AG04450 (cell line): ENCODE measurements at regions not wholly inside any gene's neighbourhood (a gene's known extent, or its start where the extent isn't known, plus 50 kb on each side); places are given as distances from the start of the nearest gene placed in this dataset.

Experiments used
- CTCF ChIA-PET: fragments of 300-600, 350-600 bp; formaldehyde crosslinking; extraction: SDS; loops from one replicate; lab custom pipeline; 2022; ENCODE audit warnings: antibody characterized with exemption, inconsistent platforms; lab: Charles Lee
- POLR2A ChIA-PET: fragments of 350-600 bp; formaldehyde crosslinking; extraction: SDS; loops from one replicate; lab custom pipeline; 2021; ENCODE audit warnings: antibody characterized with exemption, inconsistent platforms; lab: Yijun Ruan, JAX
- DNase-seq: peaks from one replicate; pipeline ENCODE4 v3.0.0-alpha.2; 2011; ENCODE audit warnings: low read depth, low spot score
- H3K27ac ChIP-seq: one replicate; pipeline ENCODE4 v1.5.1; 2012; ENCODE audit warnings: low read depth, low read length, control low read depth
- H3K27me3 ChIP-seq: one replicate; pipeline ENCODE4 v1.6.0; 2012; ENCODE audit warnings: low read length; ENCODE audit not compliant: control insufficient read depth, insufficient read depth
- H3K4me3 ChIP-seq: 2 replicates; pipeline ENCODE4 v1.5.1; 2011; ENCODE audit warnings: mild to moderate bottlenecking, low read depth, low read length, control low read depth
- H3K9me3 ChIP-seq: 2 replicates; pipeline ENCODE4 v1.5.1; 2012; ENCODE audit warnings: low read length; ENCODE audit not compliant: control insufficient read depth, insufficient read depth
- CTCF ChIP-seq: IDR thresholded peaks from 2 replicates; pipeline ENCODE4 v1.5.1; 2011; ENCODE audit warnings: low read depth, low read length, control low read depth, inconsistent platforms

- H3K4me3 ChIP-seq: no peak overlapping the region
- no peak overlapping the region for H3K27ac ChIP-seq
- TF ChIP-seq CTCF: no peak
- no peak for DNase-seq
- H3K27me3 ChIP-seq: no peaks in the 10 kb centered on the region
- ChIA-PET POLR2A (no interaction called here), CTCF (no interaction called here)
- H3K9me3 ChIP-seq: no peaks in the 10 kb centered on the region
Observed at GRCh38 chr2:220310451-220310861, 683.0 kb downstream of the SLC4A3 start.

GRCh38 chr2:220315098-220315823, 687.8 kb downstream of the SLC4A3 start:
- Histone ChIP-seq H3K4me3 (no peak overlapping the region), H3K9me3 (no peaks in the 10 kb centered on the region), H3K27ac (no peak overlapping the region), H3K27me3 (no peaks in the 10 kb centered on the region)
- ChIA-PET POLR2A (no interaction called here), CTCF (no interaction called here)
- no peak for TF ChIP-seq CTCF
- no peak for DNase-seq

GRCh38 chr2:220318037-220318436, 690.6 kb downstream of the SLC4A3 start:
- TF ChIP-seq CTCF: no peak
- POLR2A ChIA-PET: no interaction called here
- H3K9me3 ChIP-seq: no peaks in the 10 kb centered on the region

GRCh38 chr2:220318508-220318907, 691.1 kb downstream of the SLC4A3 start:
- H3K27ac ChIP-seq: no peak overlapping the region
- H3K27me3 ChIP-seq: no peaks in the 10 kb centered on the region
- CTCF ChIA-PET: no interaction called here
- no peaks in the 10 kb centered on the region for H3K9me3 ChIP-seq
- POLR2A ChIA-PET: no interaction called here
- no peak for DNase-seq
- H3K4me3 ChIP-seq: no peak overlapping the region
- TF ChIP-seq CTCF: no peak

More at GRCh38 chr2:220318037-220318436, 690.6 kb downstream of the SLC4A3 start:
- no peaks in the 10 kb centered on the region for H3K27me3 ChIP-seq
- no peak overlapping the region for H3K4me3 ChIP-seq
- CTCF ChIA-PET: no interaction called here
- no peak for DNase-seq
- no peak overlapping the region for H3K27ac ChIP-seq

GRCh38 chr2:220320326-220320725, 692.9 kb downstream of the SLC4A3 start:
- Histone ChIP-seq H3K4me3 (no peak overlapping the region), H3K27ac (no peak overlapping the region), H3K27me3 (no peaks in the 10 kb centered on the region), H3K9me3 (no peaks in the 10 kb centered on the region)
- ChIA-PET POLR2A (no interaction called here), CTCF (no interaction called here)
- TF ChIP-seq CTCF: no peak
- DNase-seq: peak; percentile 55
